ENCODE measurements at regions not wholly inside any gene's neighbourhood (a gene's known extent, or its start where the extent isn't known, plus 50 kb on each side); places are given as distances from the start of the nearest gene placed in this dataset.

DNA sequence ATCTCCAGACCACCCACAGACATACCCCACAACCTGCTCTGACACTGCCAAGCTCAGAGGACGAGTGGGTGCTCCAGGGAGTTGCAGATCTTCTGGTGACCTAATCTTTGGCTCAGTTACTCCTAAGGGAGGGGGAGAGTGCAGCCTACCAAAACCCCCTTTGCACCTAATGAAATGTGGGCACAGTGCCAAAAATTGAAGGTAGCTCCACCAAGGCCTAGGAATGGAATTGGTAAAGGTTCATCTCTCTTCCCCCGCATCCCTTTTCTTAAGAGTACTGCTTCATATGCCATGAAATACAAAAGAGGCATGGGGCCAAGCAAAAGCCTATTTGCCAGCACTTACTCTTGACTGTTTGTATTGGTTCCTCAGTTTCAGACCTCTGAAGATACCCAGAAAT lies 491.0 kb downstream of the NAF1 start:
- Histone ChIP-seq H3K4me2 (ENCODE audit: low read depth, low read length) (no peak overlapping the region), H3K36me3 (replicated peaks; ENCODE audit: insufficient read depth, low read length) (no peaks in the 10 kb centered on the region), H4K20me1 (ENCODE audit: insufficient read depth, low read length) (no peaks in the 10 kb centered on the region), H3K4me1 (ENCODE audit: low read length) (no peaks in the 10 kb centered on the region), H3K9me3 (replicated peaks; ENCODE audit: insufficient read depth, low read length) (no peaks in the 10 kb centered on the region), H3K4me3 (ENCODE audit: low read length) (no peak overlapping the region), H3F3A (ENCODE audit: insufficient read depth, low read length) (no peaks in the 10 kb centered on the region), H3K27ac (ENCODE audit: low read length) (no peak overlapping the region), H3K9ac (ENCODE audit: low read length) (no peak overlapping the region), H3K27me3 (replicated peaks; ENCODE audit: insufficient read depth, low read length) (no peaks in the 10 kb centered on the region), H3K79me2 (ENCODE audit: low read length) (no peaks in the 10 kb centered on the region), H3K9me2 (replicated peaks; ENCODE audit: insufficient read depth, low read length) (no peaks in the 10 kb centered on the region), H2AFZ (ENCODE audit: low read length) (no peak overlapping the region)
- no peak for DNase-seq
- TF ChIP-seq, protein P1, sequence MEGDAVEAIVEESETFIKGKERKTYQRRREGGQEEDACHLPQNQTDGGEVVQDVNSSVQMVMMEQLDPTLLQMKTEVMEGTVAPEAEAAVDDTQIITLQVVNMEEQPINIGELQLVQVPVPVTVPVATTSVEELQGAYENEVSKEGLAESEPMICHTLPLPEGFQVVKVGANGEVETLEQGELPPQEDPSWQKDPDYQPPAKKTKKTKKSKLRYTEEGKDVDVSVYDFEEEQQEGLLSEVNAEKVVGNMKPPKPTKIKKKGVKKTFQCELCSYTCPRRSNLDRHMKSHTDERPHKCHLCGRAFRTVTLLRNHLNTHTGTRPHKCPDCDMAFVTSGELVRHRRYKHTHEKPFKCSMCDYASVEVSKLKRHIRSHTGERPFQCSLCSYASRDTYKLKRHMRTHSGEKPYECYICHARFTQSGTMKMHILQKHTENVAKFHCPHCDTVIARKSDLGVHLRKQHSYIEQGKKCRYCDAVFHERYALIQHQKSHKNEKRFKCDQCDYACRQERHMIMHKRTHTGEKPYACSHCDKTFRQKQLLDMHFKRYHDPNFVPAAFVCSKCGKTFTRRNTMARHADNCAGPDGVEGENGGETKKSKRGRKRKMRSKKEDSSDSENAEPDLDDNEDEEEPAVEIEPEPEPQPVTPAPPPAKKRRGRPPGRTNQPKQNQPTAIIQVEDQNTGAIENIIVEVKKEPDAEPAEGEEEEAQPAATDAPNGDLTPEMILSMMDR (IDR thresholded peaks at IDR 0.05; ENCODE audit: low read length), result no peak
- no peak for TF ChIP-seq EZH2phosphoT487 (IDR thresholded peaks at IDR 0.05; ENCODE audit: low read length)
- no peak for TF ChIP-seq EZH2 (optimal IDR thresholded peaks at IDR 0.05; ENCODE audit: low read depth, low read length)

DNA sequence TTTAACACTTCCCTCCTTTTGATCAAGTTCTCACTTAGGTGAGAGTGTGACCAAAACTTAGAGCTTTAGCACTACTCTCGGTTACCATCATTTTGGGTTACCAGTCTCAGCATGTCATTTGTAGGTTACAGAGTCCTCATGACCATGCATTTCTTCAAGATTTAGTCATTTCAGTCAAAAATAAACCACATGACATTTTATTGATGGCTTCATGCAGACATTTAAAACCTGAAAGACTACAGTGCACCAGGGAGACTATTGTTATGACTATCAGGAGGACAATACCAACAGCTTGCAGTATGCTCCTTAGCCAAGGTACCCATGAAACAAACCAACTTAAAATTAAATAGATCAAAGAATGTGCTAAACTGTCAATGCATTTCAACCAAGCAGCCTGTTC lies 498.1 kb upstream of the FSTL5 start:
- DNase-seq, result no peak
- H3K9me2 ChIP-seq (replicated peaks; ENCODE audit: insufficient read depth, low read length), result no peaks in the 10 kb centered on the region
- H3F3A ChIP-seq (ENCODE audit: insufficient read depth, low read length), result no peaks in the 10 kb centered on the region
- H3K27me3 ChIP-seq (replicated peaks; ENCODE audit: insufficient read depth, low read length), result no peaks in the 10 kb centered on the region
- no peaks in the 10 kb centered on the region for H3K79me2 ChIP-seq (ENCODE audit: low read length)
- no peak overlapping the region for H2AFZ ChIP-seq (ENCODE audit: low read length)
- TF ChIP-seq EZH2phosphoT487 (IDR thresholded peaks at IDR 0.05; ENCODE audit: low read length) (no peak), EZH2 (optimal IDR thresholded peaks at IDR 0.05; ENCODE audit: low read depth, low read length) (no peak)
- TF ChIP-seq, protein P1 (IDR thresholded peaks at IDR 0.05; ENCODE audit: low read length), result no peak
- H3K9ac ChIP-seq (ENCODE audit: low read length), result no peak overlapping the region
- no peaks in the 10 kb centered on the region for H3K4me1 ChIP-seq (ENCODE audit: low read length)
- H3K4me3 ChIP-seq (ENCODE audit: low read length), result no peak overlapping the region
- H3K36me3 ChIP-seq (replicated peaks; ENCODE audit: insufficient read depth, low read length), result no peaks in the 10 kb centered on the region
- no peaks in the 10 kb centered on the region for H4K20me1 ChIP-seq (ENCODE audit: insufficient read depth, low read length)
- H3K9me3 ChIP-seq (replicated peaks; ENCODE audit: insufficient read depth, low read length), result no peaks in the 10 kb centered on the region
- no peak overlapping the region for H3K27ac ChIP-seq (ENCODE audit: low read length)
- no peak overlapping the region for H3K4me2 ChIP-seq (ENCODE audit: low read depth, low read length)

DNA sequence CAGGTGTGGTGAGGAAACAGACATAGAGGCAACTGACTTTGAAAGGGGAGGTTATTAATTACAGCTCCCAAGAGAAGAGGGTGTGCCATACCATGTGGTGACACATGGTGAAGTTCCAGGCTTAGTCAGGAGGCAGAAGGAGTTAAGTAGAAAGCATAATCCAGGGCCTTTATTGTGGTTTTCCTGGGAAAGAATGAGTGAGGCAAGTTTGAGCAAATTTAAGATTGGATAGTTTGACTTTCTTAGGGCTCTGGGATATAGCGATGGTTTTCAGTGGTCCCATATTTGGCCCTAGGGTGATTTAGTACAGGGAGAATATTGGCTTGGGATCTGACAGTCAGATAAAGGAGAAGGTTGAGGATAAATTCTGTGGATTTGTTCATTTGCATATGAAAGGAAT lies 495.9 kb upstream of the FSTL5 start:
- no peak for DNase-seq
- no peak overlapping the region for H2AFZ ChIP-seq (ENCODE audit: low read length)
- H3F3A ChIP-seq (ENCODE audit: insufficient read depth, low read length), result no peaks in the 10 kb centered on the region
- H3K9me2 ChIP-seq (replicated peaks; ENCODE audit: insufficient read depth, low read length), result no peaks in the 10 kb centered on the region
- H3K4me2 ChIP-seq (ENCODE audit: low read depth, low read length), result no peak overlapping the region
- no peaks in the 10 kb centered on the region for H3K36me3 ChIP-seq (replicated peaks; ENCODE audit: insufficient read depth, low read length)
- H3K4me1 ChIP-seq (ENCODE audit: low read length), result no peaks in the 10 kb centered on the region
- H3K79me2 ChIP-seq (ENCODE audit: low read length), result no peaks in the 10 kb centered on the region
- H3K27me3 ChIP-seq (replicated peaks; ENCODE audit: insufficient read depth, low read length), result no peaks in the 10 kb centered on the region
- TF ChIP-seq EZH2 (optimal IDR thresholded peaks at IDR 0.05; ENCODE audit: low read depth, low read length), result no peak
- no peak for TF ChIP-seq EZH2phosphoT487 (IDR thresholded peaks at IDR 0.05; ENCODE audit: low read length)
- TF ChIP-seq, protein P1 (IDR thresholded peaks at IDR 0.05; ENCODE audit: low read length), result no peak
- H3K4me3 ChIP-seq (ENCODE audit: low read length), result no peak overlapping the region
- H3K27ac ChIP-seq (ENCODE audit: low read length), result no peak overlapping the region
- H4K20me1 ChIP-seq (ENCODE audit: insufficient read depth, low read length), result no peaks in the 10 kb centered on the region
- H3K9ac ChIP-seq (ENCODE audit: low read length), result no peak overlapping the region
- no peaks in the 10 kb centered on the region for H3K9me3 ChIP-seq (replicated peaks; ENCODE audit: insufficient read depth, low read length)
